T-helper 2 cell (primary cell): ENCODE measurements at regions not wholly inside any gene's neighbourhood (a gene's known extent, or its start where the extent isn't known, plus 50 kb on each side); places are given as distances from the start of the nearest gene placed in this dataset.

Source experiments
- DNase-seq, 5 experiments: peaks; one replicate each; pipeline versions ENCODE4 v3.0.0 to v3.0.0-alpha.2; 2012 to 2022

- DNase-seq = no peak
Measured at GRCh38 chr5:109529520-109529919, 119.7 kb upstream of the PJA2 start.

DNA sequence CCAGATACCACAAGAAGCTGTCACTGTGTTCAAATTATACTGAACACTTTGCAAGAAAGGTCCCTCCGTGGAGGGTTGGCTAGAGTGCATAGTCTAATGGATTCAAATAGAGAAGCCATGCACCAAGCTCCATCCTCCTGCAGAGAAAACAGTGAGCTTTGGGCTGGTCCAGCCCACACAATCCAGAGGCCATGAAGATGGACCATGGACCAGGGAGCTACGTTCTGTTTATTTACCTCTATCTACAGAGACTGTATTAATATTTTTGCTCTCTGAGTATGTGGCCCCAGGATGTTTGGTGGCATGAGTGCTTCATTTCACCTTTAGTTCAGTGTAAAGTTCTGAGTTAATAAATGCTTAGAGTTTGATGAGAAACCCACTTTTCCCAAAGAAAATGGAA is 114.8 kb upstream of the PJA2 start:
- DNase-seq = no peak

DNA sequence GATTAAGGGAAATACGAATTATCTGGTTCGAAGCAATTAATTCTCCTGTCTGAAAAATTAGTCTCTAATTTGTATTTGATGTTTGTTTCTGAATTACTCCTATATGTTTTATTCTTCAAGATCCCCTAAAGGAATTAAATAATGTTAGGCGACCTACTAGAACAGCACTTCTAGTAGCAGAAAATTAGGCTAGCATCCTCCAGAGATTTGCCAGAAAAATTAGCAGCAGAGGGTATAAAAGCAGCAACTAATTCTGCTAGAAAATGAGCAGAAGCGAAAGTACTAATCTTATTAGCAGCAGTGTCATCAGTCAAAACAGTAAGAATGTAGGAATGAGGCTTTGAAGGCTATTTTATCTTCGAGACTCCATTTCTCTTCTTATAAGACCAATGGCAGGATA is 114.3 kb upstream of the PJA2 start:
- DNase-seq = no peak

- DNase-seq = no peak
Measured at GRCh38 chr5:109522404-109522803, 112.6 kb upstream of the PJA2 start.

DNA sequence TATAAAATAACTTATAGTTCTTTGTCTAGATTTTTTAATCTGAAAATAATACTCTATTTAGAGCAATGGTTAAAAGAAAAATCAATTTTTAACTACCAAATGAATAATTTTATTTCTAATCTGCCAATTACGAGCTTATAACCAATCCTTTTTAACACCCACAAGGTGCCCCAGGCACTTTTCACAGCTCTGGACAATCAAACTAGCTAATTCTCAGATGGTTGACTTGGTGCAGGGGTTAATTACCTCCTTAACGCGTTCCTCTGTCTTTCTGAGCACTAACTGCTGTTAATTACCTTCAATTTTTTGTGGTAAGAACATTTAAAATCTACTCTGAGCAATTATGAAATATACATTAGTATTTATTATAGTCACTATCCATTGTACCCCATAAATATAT is 109.6 kb upstream of the PJA2 start:
- no peak for DNase-seq

GRCh38 chr5:109516390-109516789 is 106.6 kb upstream of the PJA2 start:
- DNase-seq = no peak

DNA sequence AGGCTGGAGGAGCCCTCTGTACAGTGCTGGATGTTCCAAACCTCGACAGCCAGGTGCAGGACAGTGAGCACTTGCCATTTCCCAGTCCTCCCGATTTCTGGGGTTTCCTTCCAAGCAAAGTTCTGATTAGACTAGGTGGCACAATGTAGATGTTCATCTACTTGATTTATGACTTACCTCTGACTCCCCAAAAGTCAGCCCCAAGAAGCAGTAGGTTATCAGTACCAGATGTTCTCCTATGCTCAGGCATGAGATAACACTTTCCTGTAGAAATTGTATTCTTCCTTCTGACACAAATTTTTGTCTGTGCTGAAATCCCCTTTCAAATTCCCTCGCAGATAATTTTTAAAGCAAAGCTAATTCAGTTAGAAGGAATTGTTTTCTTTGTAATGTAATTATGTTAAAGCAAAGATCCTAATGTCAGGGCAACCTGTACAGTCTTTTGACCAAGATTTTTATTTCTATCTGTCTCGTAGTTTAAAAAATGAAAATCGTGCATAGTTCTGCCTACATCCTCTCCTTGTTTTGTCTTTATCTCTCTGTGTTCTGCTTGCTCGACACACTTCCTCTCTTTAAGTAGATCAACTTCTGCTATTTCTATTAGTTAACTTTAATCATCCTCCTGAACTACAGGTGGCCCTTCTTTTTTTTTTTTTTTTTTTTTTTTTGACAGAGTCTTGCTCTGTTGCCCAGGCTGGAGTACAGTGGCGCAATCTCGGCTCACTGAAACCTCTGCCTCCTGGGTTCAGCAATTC is 102.4 kb upstream of the PJA2 start:
- no peak for DNase-seq

DNA sequence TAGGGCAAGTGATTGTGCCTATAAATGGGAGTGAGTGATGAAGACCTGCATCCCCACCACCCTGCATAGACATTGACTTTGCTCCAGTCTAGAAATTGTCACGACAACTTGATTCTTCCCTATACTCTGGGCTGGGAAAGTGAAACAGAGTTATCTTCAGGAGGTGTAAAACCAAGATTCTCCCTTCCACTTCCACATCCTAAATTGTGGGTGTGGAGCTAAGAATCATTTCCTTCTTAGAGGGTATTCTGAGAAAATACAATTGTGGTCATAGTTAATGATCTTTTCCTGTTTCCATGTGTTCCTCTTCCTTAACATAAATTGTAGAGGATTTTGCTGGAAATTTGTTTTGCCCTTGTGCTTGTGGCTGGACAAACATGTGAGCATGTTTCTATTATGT is 96.8 kb upstream of the PJA2 start:
- DNase-seq = no peak

DNA sequence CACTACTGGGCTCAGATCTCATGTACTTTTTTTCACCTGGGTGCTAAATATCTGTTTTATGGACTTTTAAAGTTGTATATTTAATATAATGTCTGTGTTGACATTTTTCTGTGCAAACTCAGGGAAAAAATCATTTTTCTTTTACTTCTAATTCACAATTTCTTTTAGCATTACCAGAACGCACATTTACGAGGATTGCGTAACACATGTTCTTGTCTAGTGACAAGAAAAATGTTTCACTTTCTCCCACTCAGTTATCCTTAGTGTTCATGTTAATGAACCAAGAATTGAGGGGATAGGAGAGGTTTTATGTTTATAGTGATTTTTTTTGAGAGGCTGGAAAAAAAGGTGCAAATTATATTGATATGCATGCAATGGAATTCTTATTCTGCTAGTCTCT is 86.3 kb upstream of the PJA2 start:
- no peak for DNase-seq

GRCh38 chr5:109487753-109488420 is 78.1 kb upstream of the PJA2 start:
- DNase-seq = no peak

DNA sequence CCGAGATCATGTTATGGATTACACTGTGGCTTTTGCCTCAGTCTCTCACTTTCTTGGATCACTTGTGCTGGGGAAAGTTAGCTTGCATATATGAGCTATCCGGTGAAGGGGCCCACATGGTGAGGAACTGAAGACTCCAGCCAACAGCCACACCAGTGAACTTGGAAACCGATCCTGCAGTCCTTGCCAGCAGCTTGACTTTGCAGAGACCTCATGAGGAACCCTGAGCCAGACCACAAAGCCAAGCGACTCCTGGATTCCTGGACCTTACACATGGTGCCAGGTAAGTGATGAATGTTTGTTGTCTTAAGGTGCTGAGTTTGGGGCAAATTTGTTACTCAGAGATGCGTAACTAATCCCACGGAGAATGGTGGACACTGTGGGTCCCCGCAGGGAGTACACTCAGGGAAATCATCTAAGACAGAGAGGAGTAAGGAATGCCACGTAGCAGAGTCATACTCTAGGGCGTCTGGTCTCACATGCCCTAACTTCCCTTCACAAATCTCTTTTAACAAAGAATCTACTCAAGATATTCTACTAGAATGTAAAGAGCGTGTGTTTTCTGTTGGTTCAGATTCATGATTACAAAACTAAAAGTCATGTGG is 76.5 kb upstream of the PJA2 start:
- DNase-seq = no peak

DNA sequence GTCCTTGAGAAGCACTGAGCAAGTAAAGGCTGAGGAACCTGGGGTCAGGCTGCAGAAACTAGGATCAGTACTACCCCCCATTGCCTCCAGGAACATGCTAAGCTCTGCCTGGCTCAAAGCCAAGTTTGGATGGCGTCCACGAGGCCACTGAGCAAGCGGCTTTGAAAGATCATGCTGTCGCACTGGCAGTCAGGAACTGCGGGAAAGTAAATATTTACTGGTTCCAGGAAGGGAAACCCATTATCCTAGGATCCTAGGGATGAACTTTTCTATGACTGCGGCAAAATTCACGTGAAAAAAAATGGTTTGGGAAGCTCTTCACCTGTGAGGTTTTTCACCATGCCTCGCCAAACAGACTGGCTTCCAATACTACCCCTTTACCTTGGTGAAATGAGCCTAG is 75.3 kb upstream of the PJA2 start:
- no peak for DNase-seq

DNA sequence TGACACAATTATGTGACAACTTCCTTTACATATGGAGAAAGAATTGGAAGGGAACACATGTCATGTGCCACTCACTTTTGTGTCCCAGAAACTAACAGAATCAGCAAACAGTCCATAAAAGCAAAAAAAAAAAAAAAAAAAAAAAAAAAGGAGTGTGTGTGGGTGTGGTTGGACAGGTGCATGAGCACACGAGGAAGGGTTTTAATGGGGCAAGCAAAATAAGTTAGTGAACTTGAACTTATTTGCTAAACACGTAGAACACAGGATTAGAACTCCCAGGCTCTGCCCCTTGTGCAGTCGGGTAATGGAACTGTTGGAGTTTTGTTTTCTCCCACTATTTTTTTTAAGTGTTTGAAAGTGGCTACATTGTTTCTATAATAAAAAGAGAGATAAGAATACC is 74.8 kb upstream of the PJA2 start:
- no peak for DNase-seq

- DNase-seq = no peak
Measured at GRCh38 chr5:109483395-109483971, 73.7 kb upstream of the PJA2 start.

- no peak for DNase-seq
Measured at GRCh38 chr5:109482748-109483147, 73.0 kb upstream of the PJA2 start.

DNA sequence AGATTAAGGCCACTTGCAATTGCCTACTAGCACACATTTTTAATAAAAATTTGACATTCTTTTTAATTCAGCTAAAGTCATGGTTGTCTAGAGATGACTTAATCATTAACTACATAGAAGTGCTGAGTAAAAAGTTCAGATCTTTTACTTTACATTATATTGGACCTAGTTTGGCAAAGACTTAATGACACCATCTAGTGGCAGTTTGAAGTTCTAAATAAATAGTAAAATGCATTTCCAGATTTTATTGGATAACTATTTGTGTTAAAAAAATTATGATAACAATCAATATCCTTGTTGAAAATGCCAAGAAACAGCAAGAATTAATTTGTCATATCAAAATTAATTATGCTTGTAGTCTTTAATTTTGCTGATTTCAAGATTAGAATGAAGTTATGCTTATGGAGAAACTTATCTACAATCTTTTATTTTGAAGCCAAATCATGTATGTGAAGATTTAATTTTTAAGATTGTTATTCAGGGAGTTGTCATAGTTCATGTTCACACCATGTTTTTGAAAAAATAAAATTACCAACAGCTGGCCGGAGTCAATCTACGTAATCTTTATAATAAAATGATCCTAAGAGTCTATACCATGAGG is 69.6 kb upstream of the PJA2 start:
- peak in 1 of 5 experiments; percentile 17 for DNase-seq

- no peak for DNase-seq
Measured at GRCh38 chr5:109478830-109479229, 69.1 kb upstream of the PJA2 start.

GRCh38 chr5:109476292-109476691 is 66.5 kb upstream of the PJA2 start:
- no peak for DNase-seq

DNA sequence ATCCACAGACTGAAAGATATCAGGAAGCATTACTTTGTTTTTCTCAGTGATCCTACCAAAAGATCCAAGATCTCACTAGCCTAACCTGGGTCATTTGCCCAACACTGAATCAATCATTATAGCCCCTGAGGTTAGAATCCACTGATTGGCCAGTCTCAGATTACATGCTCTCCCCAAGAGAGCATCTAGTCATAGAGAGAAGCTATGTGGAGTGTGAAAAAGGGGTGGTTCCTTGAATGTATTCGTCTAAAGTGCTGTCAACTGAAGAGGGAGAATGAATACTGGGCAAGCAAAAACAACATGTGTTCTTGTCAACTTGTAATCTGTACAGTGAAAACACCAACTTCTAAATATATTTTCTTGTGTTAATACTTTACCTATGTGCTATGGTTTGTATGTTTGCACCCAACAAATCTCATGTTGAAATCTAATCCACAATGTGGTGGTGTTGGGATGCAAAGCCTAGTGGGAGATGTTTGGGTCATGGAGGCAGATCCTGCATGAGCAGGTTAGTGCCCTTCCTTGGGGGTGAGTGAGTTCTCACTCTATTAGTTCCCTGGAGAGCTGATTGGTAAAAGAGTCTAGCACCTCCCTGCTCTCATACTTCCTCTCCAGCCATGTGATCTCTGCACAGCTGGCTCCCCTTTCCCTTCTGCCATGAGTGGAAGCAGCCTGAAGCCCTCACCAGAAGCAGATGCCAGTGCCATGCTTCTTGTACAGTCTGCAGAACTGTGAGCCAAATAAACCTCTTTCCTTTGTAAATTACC is 60.3 kb upstream of the PJA2 start:
- peak in 1 of 5 experiments; percentile 4 for DNase-seq

GRCh38 chr5:109468737-109469420 is 59.1 kb upstream of the PJA2 start:
- peak in 4 of 5 experiments; percentile 23 to 82 (median 46) for DNase-seq

DNA sequence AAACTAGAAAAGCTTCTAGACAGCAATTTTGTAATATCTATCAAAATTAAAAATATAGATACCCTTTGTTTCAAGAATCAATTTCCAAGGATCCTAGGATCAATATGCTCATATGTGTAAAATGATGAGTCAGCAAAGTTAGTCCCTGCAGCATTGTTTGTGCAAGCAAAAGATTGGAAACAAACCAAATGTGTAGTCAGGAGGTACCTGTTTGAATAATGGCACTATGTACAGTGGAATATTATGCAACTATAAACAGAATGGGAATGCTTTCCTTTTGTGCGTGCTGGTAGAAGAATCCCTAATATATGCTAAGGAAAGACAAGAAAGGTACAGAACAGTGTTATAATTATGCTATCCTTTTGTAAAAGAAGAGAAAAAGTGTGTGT is 58.5 kb upstream of the PJA2 start:
- no peak for DNase-seq

DNA sequence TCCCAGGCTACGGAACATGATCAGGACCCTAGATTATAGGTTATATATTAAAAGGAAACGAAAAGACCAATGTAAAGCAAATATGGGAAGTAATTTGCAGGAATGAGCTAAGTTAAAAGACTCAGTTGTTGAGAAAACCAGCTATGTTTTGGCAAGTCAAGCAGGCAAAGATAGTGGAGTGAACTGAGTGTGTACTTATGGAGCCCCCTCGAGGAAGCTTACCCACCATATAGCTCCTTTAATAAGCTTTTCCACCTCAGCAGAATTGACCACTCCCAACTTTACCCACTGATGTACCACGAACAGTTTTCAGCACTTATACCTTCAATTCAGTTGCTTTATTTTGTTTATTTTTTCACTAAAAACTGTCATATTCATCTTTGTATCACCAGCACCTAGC is 57.3 kb upstream of the PJA2 start:
- DNase-seq = no peak
